GM12872 (cell line): ENCODE measurements at regions not wholly inside any gene's neighbourhood (a gene's known extent, or its start where the extent isn't known, plus 50 kb on each side); places are given as distances from the start of the nearest gene placed in this dataset.

Source experiments
- TF ChIP-seq, protein P1 (sequence below): IDR thresholded peaks from 3 replicates; pipeline ENCODE4 v1.5.1; 2011; ENCODE audit warnings: low read depth, mild to moderate bottlenecking, low read length, moderate library complexity; ENCODE audit not compliant: insufficient read depth

DNA sequence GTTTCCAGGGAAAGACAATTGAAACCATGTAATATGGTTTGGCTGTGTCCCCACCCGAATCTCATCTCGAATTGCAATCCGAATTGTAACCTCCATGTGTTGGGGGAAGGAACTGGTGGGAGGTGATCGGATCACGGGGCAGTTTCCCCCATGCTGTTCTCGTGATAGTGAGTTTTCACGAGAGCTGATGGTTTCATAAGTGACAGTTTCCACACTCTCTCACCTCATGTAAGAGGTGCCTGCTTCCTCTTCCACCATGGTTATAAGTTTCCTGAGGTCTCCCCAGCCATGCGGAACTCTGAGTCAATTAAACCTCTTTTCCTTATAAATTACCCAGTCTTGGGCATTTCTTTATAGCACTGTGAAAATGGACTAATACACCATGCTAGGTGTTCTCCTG is 148.3 kb upstream of the CADM1 start:
- TF ChIP-seq, protein P1, sequence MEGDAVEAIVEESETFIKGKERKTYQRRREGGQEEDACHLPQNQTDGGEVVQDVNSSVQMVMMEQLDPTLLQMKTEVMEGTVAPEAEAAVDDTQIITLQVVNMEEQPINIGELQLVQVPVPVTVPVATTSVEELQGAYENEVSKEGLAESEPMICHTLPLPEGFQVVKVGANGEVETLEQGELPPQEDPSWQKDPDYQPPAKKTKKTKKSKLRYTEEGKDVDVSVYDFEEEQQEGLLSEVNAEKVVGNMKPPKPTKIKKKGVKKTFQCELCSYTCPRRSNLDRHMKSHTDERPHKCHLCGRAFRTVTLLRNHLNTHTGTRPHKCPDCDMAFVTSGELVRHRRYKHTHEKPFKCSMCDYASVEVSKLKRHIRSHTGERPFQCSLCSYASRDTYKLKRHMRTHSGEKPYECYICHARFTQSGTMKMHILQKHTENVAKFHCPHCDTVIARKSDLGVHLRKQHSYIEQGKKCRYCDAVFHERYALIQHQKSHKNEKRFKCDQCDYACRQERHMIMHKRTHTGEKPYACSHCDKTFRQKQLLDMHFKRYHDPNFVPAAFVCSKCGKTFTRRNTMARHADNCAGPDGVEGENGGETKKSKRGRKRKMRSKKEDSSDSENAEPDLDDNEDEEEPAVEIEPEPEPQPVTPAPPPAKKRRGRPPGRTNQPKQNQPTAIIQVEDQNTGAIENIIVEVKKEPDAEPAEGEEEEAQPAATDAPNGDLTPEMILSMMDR = no peak

DNA sequence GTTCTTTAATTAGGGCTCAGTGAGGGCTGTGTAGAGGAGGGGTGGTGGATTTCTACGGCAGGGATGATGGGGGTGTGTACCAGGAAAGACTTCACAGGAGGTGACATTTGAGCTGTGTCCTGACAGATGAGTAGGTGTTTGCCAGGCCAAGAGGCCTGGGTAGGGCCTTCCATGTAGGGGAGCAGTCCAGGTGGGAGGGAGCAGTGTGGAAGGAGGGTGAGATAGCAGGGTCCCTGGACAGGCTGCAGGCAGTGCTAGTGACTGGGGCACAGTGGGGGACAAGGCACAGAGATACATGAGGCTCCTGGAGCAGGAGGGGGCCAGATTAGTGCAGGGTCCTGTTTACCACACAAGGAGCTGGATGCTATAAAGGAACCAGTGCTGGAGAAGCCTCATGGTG is 147.9 kb upstream of the CADM1 start:
- TF ChIP-seq, protein P1 = no peak

DNA sequence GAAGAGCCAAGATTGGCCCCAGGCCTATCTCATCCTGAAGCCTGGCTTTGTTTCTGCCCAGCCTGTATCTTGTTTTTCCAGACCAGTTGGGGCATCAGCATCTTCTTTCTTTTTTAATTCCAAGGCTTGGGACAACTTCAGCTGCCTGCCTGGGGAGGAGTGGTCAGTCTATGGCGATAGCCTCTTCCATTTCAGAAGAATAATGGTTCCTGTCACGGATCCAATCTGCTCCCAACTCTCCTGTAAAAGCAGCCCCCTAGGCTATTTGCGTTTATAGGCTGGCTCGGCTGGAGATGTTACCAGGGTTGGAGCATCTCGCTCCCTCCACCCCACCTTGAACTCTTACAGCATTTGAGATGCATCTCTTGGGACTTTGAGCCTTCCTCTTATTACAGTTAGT is 145.2 kb upstream of the CADM1 start:
- TF ChIP-seq, protein P1 = no peak

DNA sequence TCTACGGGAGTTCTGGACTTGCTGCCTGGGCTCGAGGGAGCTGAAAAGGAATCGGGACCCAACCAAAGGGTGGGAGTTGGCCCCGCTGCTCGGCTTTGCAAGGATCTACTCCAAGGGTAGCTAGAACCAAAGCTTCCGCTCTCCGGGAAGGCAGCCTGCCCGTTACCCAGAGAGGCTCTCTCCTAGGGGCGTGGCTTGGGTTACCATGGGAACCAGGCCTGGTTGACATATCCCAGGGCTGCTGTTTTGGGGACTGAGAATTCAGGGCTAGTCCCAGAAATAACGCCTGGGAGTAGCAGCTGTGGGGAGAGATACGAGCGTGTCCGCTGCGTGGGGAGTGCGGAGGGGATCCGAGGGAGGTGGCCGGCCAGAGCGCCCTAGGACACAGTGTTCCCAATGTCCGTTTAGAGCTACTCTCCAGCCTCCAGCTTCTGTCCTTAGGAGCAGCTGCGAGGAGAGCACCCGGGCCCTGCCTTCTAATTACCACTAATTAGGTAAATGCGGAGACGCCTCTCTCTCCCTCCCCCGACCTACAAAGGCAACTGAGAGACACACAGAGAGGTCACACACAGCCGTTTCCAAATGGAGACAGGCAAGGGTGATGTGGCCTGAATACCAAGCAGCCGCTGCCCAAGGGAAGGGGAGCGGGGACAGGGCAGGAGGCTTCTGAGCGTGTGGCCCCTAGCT is 141.6 kb upstream of the CADM1 start:
- TF ChIP-seq, protein P1 = no peak

DNA sequence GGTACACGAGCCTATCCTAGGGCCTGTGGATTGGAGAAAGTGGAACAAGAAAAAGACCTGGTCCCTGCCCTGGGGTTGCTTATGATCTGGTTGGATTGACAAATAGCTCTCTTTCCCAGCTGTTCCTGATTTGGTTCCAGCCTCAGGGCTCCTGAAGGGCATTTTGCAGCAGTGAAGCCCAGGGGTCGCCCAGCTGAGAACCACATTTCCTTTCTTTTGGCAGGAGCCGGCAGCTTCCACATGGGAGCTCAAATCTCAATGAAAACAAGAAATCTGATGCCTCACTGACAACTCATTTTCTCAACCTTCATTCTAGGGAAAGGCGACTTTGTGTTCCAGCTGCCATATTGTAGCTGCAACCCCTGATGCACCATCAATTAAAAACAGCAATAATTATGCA is 140.6 kb upstream of the CADM1 start:
- TF ChIP-seq, protein P1 = no peak

DNA sequence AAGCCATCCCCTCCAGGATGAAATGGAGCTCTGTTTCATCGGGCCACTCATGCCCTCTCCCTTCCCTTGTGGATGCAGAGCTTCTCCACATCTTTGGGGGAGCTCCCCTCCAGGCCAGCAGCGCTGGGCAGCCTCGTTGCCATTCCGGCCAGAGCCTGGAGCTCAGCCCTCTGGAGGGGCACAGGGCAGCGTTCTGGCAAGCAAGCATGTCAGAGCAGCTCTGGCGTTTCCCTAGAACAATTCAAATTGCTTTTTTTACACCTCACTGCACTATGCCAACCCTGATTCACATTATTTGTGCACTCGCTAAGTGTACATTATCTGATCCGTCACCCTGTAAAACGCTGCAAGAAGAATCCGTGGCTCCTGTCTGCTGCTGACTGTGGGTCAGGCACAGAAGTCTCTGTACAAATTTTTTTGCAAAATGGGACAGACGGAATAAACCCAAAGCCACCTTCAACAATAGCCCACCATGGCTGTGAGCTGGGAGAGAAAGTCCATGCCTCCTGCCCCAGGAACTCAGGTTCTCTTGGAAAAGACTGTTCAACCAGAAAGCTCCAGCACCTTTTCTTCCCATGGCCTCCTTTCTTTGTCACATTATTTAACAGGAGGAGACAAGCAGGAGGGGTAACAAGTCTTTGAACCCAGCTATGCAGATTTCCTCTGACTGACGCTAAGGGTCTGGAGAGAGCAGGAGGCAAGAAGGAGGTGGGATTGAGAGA is 139.5 kb upstream of the CADM1 start:
- TF ChIP-seq, protein P1 = no peak

DNA sequence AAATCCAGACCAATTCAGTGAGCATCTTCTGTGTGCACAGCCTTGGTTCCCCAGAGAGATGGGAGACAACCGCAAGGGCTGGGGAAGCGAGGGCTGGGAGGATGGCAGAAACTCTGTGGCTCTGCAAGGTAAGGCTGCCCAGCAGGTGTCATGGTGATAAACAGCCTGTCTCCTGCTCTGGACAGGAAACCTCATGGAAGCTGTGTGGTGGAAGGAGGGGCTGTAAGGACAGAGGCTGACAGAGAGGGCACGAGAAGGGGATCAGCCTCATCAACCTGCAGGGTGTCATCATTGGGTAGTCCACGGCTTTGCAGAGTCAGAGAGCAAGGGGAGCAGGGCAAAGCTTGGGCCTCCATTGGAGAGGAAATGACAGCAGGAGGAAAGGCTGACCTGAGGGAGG is 138.4 kb upstream of the CADM1 start:
- TF ChIP-seq, protein P1 = no peak
